Urinary bladder (tissue), 1 donor: ENCODE measurements at regions not wholly inside any gene's neighbourhood (a gene's known extent, or its start where the extent isn't known, plus 50 kb on each side); places are given as distances from the start of the nearest gene placed in this dataset. TPM values are rescaled to one million over a fixed set of nuclear protein-coding genes. Genes with fewer than 3 reads are reported as not detected.

Experiments used
- small RNA-seq: library from RNA; depleted of rRNA; stranded (forward); fragments of <200 nt; gene quantifications from one replicate; pipeline ENCODE3, GENCODE V24; 2014

Small RNAs in the stretch of these regions (small RNA-seq; reads per million reads assigned to genes)
- gene AC107297.1 (not detected), gene RF00066 (not detected)
